ENCODE measurements at regions not wholly inside any gene's neighbourhood (a gene's known extent, or its start where the extent isn't known, plus 50 kb on each side); places are given as distances from the start of the nearest gene placed in this dataset.
A peak's percentile ranks its signal among the peaks of the same experiment; 100 is the strongest.
"Not testable (repeated sequence)": the region's sequence is repeated elsewhere in the genome, so short reads cannot be mapped to it uniquely, and the experiment has no call there.

DNA sequence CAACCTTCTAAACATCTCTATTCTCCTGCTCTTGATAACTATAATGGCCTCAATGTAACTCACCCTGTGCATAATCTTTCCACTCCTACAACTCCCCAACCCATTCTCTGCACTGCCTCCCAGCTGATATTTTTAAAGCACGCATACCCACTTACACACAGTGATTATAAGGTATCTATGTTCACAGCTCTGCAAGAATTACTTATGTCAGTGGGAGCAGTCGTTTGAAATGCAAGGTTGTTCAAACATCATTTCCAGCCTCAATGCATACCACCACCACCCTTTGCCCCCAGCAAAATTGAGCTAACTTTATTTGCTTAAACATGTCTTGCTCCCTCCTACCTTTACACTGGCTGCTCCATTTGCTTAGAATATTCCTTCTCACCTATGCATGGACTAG, 506.0 kb downstream of the RFPL4B start:
- ChIA-PET CTCF (no interaction called here), POLR2A (no interaction called here)
- H3K4me3 Mint-ChIP-seq = no peak overlapping the region
- no peaks in the 10 kb centered on the region for H3K27me3 Mint-ChIP-seq
- DNase-seq = no peak
- H3K27ac Mint-ChIP-seq = no peak overlapping the region
- H3K36me3 Mint-ChIP-seq (ENCODE audit: low read depth) = no peaks in the 10 kb centered on the region
- no peaks in the 10 kb centered on the region for H3K4me1 Mint-ChIP-seq
- H3K9me3 Mint-ChIP-seq = peaks cover 1% of the 10 kb centered on the region

GRCh38 chr6:112863753-112864152, 516.6 kb downstream of the RFPL4B start:
- CTCF ChIA-PET = no interaction called here
- Mint-ChIP-seq H3K27ac (no peak overlapping the region), H3K4me3 (no peak overlapping the region), H3K4me1 (no peaks in the 10 kb centered on the region), H3K27me3 (no peaks in the 10 kb centered on the region), H3K9me3 (peaks cover 8% of the 10 kb centered on the region), H3K36me3 (ENCODE audit: low read depth) (no peaks in the 10 kb centered on the region)
- POLR2A ChIA-PET = no interaction called here
- no peak for DNase-seq

- no peak for DNase-seq
- Mint-ChIP-seq H3K27ac (no peak overlapping the region), H3K36me3 (ENCODE audit: low read depth) (no peaks in the 10 kb centered on the region), H3K27me3 (no peaks in the 10 kb centered on the region), H3K4me3 (no peak overlapping the region), H3K4me1 (no peaks in the 10 kb centered on the region), H3K9me3 (peaks cover 8% of the 10 kb centered on the region)
- ChIA-PET POLR2A (no interaction called here), CTCF (no interaction called here)
Measured at GRCh38 chr6:112865131-112865530, 518.0 kb downstream of the RFPL4B start.

- POLR2A ChIA-PET = no interaction called here
- no peak for DNase-seq
- peaks cover 2% of the 10 kb centered on the region for H3K9me3 Mint-ChIP-seq
- CTCF ChIA-PET = interaction anchor here (1.2 kb wide), 1 partner anchor 8 kb away, joined by 3 read pairs; no protein-coding TSS in a partner anchor
- H3K36me3 Mint-ChIP-seq (ENCODE audit: low read depth) = no peaks in the 10 kb centered on the region
- H3K4me1 Mint-ChIP-seq = no peaks in the 10 kb centered on the region
- no peak overlapping the region for H3K4me3 Mint-ChIP-seq
- H3K27ac Mint-ChIP-seq = no peak overlapping the region
- no peaks in the 10 kb centered on the region for H3K27me3 Mint-ChIP-seq
Measured at GRCh38 chr6:112874881-112875280, 527.8 kb downstream of the RFPL4B start.

- Mint-ChIP-seq H3K4me3 (no peak overlapping the region), H3K4me1 (no peaks in the 10 kb centered on the region), H3K36me3 (ENCODE audit: low read depth) (no peaks in the 10 kb centered on the region), H3K27me3 (no peaks in the 10 kb centered on the region), H3K9me3 (peaks cover 2% of the 10 kb centered on the region), H3K27ac (no peak overlapping the region)
- no peak for DNase-seq
- ChIA-PET CTCF (no interaction called here), POLR2A (no interaction called here)
Measured at GRCh38 chr6:112877134-112878100, 530.3 kb downstream of the RFPL4B start.

GRCh38 chr6:112879920-112880413, 532.8 kb downstream of the RFPL4B start:
- Mint-ChIP-seq H3K4me1 (no peaks in the 10 kb centered on the region), H3K27ac (no peak overlapping the region), H3K4me3 (no peak overlapping the region), H3K9me3 (peaks cover 2% of the 10 kb centered on the region), H3K27me3 (no peaks in the 10 kb centered on the region), H3K36me3 (ENCODE audit: low read depth) (no peaks in the 10 kb centered on the region)
- DNase-seq = peak; percentile 22
- POLR2A ChIA-PET = no interaction called here
- CTCF ChIA-PET = no interaction called here

GRCh38 chr6:112881027-112881426, 533.9 kb downstream of the RFPL4B start:
- H3K9me3 Mint-ChIP-seq = peaks cover 2% of the 10 kb centered on the region
- H3K4me3 Mint-ChIP-seq = no peak overlapping the region
- H3K27me3 Mint-ChIP-seq = no peaks in the 10 kb centered on the region
- ChIA-PET CTCF (no interaction called here), POLR2A (no interaction called here)
- H3K36me3 Mint-ChIP-seq (ENCODE audit: low read depth) = no peaks in the 10 kb centered on the region
- no peak for DNase-seq
- H3K4me1 Mint-ChIP-seq = no peaks in the 10 kb centered on the region
- H3K27ac Mint-ChIP-seq = no peak overlapping the region

- H3K27ac Mint-ChIP-seq = no peak overlapping the region
- ChIA-PET POLR2A (no interaction called here), CTCF (no interaction called here)
- no peaks in the 10 kb centered on the region for H3K4me1 Mint-ChIP-seq
- H3K36me3 Mint-ChIP-seq (ENCODE audit: low read depth) = no peaks in the 10 kb centered on the region
- no peak for DNase-seq
- no peaks in the 10 kb centered on the region for H3K27me3 Mint-ChIP-seq
- H3K9me3 Mint-ChIP-seq = peaks cover 2% of the 10 kb centered on the region
- no peak overlapping the region for H3K4me3 Mint-ChIP-seq
Measured at GRCh38 chr6:112881828-112882780, 535.0 kb downstream of the RFPL4B start.

DNA sequence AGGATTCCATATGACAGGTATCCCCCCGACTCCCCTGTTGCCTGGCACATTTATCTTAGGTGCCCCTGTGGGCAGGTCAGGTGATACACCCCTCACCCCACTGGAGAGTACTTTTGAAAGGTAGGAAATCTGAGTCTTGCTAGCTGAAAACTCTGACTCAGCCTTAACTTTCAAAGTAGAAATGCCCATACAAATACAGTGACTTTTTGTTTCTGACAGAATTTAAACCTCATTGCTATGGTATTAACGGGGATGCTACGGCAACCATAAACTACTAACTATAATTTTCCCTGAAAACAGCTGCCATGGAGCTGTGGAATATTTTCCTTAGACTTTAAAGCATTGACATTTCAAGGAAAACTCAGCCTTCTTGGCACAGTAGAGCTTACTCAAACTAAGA, 536.0 kb downstream of the RFPL4B start:
- DNase-seq = no peak
- H3K36me3 Mint-ChIP-seq (ENCODE audit: low read depth) = no peaks in the 10 kb centered on the region
- H3K27me3 Mint-ChIP-seq = no peaks in the 10 kb centered on the region
- ChIA-PET POLR2A (no interaction called here), CTCF (no interaction called here)
- peaks cover 2% of the 10 kb centered on the region for H3K9me3 Mint-ChIP-seq
- H3K27ac Mint-ChIP-seq = no peak overlapping the region
- no peak overlapping the region for H3K4me3 Mint-ChIP-seq
- no peaks in the 10 kb centered on the region for H3K4me1 Mint-ChIP-seq

DNA sequence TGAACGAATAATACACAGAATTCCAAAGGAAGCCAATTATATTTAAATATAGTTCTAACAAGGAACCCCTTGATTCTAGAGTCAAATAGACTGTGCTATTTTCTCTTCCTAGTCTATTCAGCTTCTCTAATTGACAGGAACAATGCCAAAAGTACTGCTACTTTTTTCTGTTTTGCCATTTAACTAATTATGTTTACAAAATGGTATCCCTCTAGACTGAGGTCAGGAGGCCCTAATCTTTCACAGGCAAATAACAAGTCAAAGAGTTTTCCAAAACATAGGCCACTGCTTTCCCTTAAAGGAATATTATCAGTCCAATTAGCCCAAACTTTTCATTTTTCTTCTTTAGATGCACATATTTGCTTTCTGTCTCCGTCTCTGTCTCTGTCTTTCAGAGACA, 539.3 kb downstream of the RFPL4B start:
- Mint-ChIP-seq H3K4me1 (no peaks in the 10 kb centered on the region), H3K27me3 (no peaks in the 10 kb centered on the region), H3K9me3 (no peaks in the 10 kb centered on the region), H3K27ac (no peak overlapping the region), H3K36me3 (ENCODE audit: low read depth) (no peaks in the 10 kb centered on the region), H3K4me3 (no peak overlapping the region)
- ChIA-PET POLR2A (no interaction called here), CTCF (no interaction called here)
- DNase-seq = no peak

DNA sequence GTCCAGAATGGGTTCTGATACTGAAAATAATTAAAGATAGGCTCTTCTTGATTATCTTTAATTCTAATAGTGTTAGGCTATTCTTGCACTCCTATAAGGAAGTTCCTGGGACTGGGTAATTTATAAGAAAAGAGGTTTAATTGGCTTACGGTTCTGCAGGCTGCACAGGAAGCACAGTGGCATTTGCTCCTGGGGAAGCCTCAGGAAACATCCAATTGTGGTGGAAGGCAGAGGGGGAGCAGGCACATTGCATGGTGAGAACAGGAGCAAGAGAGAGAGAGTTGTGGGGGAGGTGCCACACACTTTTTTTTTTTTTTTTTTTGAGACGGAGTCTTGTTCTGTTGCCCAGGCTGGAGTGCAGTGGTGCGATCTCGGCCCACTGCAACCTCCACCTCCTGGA, 540.3 kb downstream of the RFPL4B start:
- H3K4me3 Mint-ChIP-seq; CTCF ChIA-PET; H3K27ac Mint-ChIP-seq; H3K27me3 Mint-ChIP-seq; H3K4me1 Mint-ChIP-seq; DNase-seq; POLR2A ChIA-PET; H3K36me3 Mint-ChIP-seq (ENCODE audit: low read depth); H3K9me3 Mint-ChIP-seq: not testable (repeated sequence)

DNA sequence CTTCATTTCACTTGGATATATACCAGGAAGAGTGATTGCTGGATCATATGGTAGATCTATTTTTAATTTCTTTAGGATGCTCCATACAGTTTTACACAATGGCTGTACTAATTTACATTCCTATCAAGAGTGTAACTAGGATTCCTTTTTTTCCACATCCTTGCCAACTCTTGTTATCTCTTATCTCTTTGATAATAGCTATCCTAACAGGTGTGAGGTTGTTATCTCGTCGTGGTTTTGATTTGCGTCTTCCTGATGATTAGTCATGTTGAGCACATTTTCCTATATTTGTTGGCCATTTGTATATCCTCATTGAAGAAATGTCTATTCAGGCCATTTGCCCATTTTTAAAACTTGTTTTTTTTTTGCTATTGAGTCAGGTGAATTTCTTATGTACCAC, 552.4 kb downstream of the RFPL4B start:
- H3K36me3 Mint-ChIP-seq (ENCODE audit: low read depth) = no peaks in the 10 kb centered on the region
- H3K27ac Mint-ChIP-seq = no peak overlapping the region
- H3K9me3 Mint-ChIP-seq = peaks cover 7% of the 10 kb centered on the region
- ChIA-PET POLR2A (no interaction called here), CTCF (no interaction called here)
- no peak overlapping the region for H3K4me3 Mint-ChIP-seq
- no peak for DNase-seq
- no peaks in the 10 kb centered on the region for H3K27me3 Mint-ChIP-seq
- no peaks in the 10 kb centered on the region for H3K4me1 Mint-ChIP-seq

- CTCF ChIA-PET = no interaction called here
- POLR2A ChIA-PET = no interaction called here
- Mint-ChIP-seq H3K27me3 (no peaks in the 10 kb centered on the region), H3K36me3 (ENCODE audit: low read depth) (no peaks in the 10 kb centered on the region), H3K4me3 (no peak overlapping the region), H3K4me1 (no peaks in the 10 kb centered on the region), H3K9me3 (peaks cover 5% of the 10 kb centered on the region), H3K27ac (no peak overlapping the region)
- DNase-seq = no peak
Measured at GRCh38 chr6:112903361-112903760, 556.2 kb downstream of the RFPL4B start.

Measured in activated CD4-positive, alpha-beta memory T cell treated with anti-CD3 and anti-CD28 coated beads, Interleukin-2, amount 10 ng/mL, durations not matched to agents 7 days and 5 days (primary cell).